A673 (cell line): ENCODE measurements at regions not wholly inside any gene's neighbourhood (a gene's known extent, or its start where the extent isn't known, plus 50 kb on each side); places are given as distances from the start of the nearest gene placed in this dataset.

ENCODE experiments used
- EZH2 ChIP-seq: fragments of 200-600 bp; sonication (generic); IDR thresholded peaks from 2 replicates; pipeline ENCODE4 v1.6.1; 2017; ENCODE audit warnings: borderline replicate concordance, low read depth, mild to moderate bottlenecking, mixed read lengths, antibody characterized with exemption, low read length; ENCODE audit not compliant: poor library complexity, severe bottlenecking
- TF ChIP-seq, protein P1 (sequence below): fragments of 300-800, 200-600 bp; sonication (generic); conservative IDR thresholded peaks from 2 replicates; pipeline ENCODE4 v1.5.1; 2017; ENCODE audit warnings: low read depth, mild to moderate bottlenecking, antibody characterized with exemption, low read length, moderate library complexity, mixed read lengths

DNA sequence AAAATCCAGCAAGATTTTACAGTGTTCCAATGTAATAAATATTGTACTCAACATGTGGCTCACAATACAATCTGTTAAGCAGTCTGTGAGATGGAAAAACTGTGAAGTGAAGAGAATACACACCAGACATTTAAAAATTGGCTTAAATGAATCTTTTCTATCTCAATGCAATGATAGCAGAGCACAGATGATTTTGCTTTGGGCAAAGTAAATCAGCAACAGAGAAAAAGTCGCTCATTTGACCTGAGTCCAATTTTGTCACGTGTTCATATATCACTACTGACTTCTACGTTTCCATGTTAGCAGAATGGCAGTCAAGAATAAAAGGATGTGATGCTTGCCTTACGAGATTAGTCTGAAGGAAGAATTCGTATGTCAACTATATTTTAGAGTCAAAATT is 506.7 kb downstream of the POM121L12 start:
- no peak for TF ChIP-seq EZH2
- TF ChIP-seq, protein P1, sequence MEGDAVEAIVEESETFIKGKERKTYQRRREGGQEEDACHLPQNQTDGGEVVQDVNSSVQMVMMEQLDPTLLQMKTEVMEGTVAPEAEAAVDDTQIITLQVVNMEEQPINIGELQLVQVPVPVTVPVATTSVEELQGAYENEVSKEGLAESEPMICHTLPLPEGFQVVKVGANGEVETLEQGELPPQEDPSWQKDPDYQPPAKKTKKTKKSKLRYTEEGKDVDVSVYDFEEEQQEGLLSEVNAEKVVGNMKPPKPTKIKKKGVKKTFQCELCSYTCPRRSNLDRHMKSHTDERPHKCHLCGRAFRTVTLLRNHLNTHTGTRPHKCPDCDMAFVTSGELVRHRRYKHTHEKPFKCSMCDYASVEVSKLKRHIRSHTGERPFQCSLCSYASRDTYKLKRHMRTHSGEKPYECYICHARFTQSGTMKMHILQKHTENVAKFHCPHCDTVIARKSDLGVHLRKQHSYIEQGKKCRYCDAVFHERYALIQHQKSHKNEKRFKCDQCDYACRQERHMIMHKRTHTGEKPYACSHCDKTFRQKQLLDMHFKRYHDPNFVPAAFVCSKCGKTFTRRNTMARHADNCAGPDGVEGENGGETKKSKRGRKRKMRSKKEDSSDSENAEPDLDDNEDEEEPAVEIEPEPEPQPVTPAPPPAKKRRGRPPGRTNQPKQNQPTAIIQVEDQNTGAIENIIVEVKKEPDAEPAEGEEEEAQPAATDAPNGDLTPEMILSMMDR: no peak
